NCI-H2107 (cell line): ENCODE measurements at regions not wholly inside any gene's neighbourhood (a gene's known extent, or its start where the extent isn't known, plus 50 kb on each side); places are given as distances from the start of the nearest gene placed in this dataset.

Experiments used
- DNase-seq: peaks from one replicate; lab custom pipeline; 2025; lab: John Stamatoyannopoulos, UW

DNA sequence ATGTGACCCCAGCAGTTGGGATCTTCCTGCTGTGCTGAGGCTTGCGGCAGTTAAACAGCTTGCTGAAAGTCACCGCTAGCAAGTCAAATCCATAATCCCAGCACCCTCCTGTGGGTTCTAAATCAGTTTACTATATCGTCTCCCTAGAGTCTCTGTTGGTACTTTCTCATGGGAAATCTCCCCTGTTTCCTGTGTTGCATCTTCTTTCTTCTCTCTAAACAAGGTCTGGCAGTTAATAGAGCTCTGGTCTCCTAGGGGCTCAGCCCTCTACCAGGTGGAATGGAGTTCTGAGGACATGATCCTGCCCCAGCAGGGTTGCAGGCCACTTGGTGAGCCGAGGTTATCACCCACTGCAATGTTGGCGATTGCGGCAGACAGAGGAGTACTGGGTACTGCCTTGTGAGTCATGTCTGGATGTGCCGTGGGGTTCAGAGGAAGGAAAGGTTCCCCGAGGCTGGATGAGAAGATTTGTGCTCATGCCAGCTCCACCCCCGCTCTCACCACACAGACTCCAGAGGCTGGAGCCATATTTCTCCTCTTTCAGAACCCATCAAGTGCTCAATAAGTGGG lies 59.4 kb upstream of the SIX2 start:
- DNase-seq = no peak

- peak; percentile 18 for DNase-seq
These were observed 58.8 kb upstream of the SIX2 start for GRCh38 chr2:45067859-45068570.
